SK-N-SH treated with all-trans-retinoic acid at 6 μM for 48 hours (cell line): ENCODE measurements at regions not wholly inside any gene's neighbourhood (a gene's known extent, or its start where the extent isn't known, plus 50 kb on each side); places are given as distances from the start of the nearest gene placed in this dataset.

ENCODE experiments used
- ATAC-seq: fragments of 200-7000 bp; cut with Tn5 transposase; 3 replicates; pipeline ENCODE4 v1.9.1; 2020; ENCODE audit warnings: mild to moderate bottlenecking, moderate library complexity
- ARNTL ChIP-seq: fragments of 450-650 bp; formaldehyde crosslinking; IDR thresholded peaks from 2 replicates; pipeline ENCODE4 v1.5.0; 2020; ENCODE audit warnings: low read depth, mild to moderate bottlenecking, moderate library complexity, borderline replicate concordance
- BACH2 ChIP-seq: fragments of 250-450 bp; sonication (Bioruptor Pico); IDR thresholded peaks from 2 replicates; pipeline ENCODE4 v1.9.0; 2021; ENCODE audit warnings: mild to moderate bottlenecking, borderline replicate concordance
- CREB5 ChIP-seq: fragments of 250-450 bp; sonication (Bioruptor Pico); IDR thresholded peaks from 2 replicates; pipeline ENCODE4 v1.5.1; 2020; ENCODE audit warnings: low read depth, mild to moderate bottlenecking, moderate library complexity
- CSDC2 ChIP-seq: fragments of 250-450 bp; sonication (Bioruptor Pico); IDR thresholded peaks from 2 replicates; pipeline ENCODE4 v1.5.0; 2020; ENCODE audit warnings: mild to moderate bottlenecking, moderate library complexity
- ESRRG ChIP-seq: fragments of 250-450 bp; sonication (Bioruptor Pico); IDR thresholded peaks from 2 replicates; pipeline ENCODE4 v1.6.1; 2021; ENCODE audit warnings: mild to moderate bottlenecking
- GLIS3 ChIP-seq: fragments of 250-450 bp; sonication (Bioruptor Pico); IDR thresholded peaks from 2 replicates; pipeline ENCODE4 v1.5.0; 2020; ENCODE audit warnings: mild to moderate bottlenecking, moderate library complexity
- ISL1 ChIP-seq: fragments of 250-450 bp; sonication (Bioruptor Pico); IDR thresholded peaks from 2 replicates; pipeline ENCODE4 v2.1.2; 2022; ENCODE audit warnings: mild to moderate bottlenecking, moderate library complexity
- POU6F1 ChIP-seq: fragments of 250-450 bp; sonication (Bioruptor Pico); IDR thresholded peaks from 2 replicates; pipeline ENCODE4 v1.8.0; 2021; ENCODE audit warnings: low read depth, mild to moderate bottlenecking, moderate library complexity, borderline replicate concordance
- PPARA ChIP-seq: fragments of 250-450 bp; sonication (Bioruptor Pico); IDR thresholded peaks from 2 replicates; pipeline ENCODE4 v1.5.0; 2020; ENCODE audit warnings: mild to moderate bottlenecking, borderline replicate concordance
- RARB ChIP-seq: fragments of 250-450 bp; sonication (Bioruptor Pico); IDR thresholded peaks from 2 replicates; pipeline ENCODE4 v1.8.0; 2021; ENCODE audit warnings: mild to moderate bottlenecking, moderate library complexity
- SNAI2 ChIP-seq: fragments of 250-450 bp; sonication (Bioruptor Pico); IDR thresholded peaks from 2 replicates; pipeline ENCODE4 v1.5.0; 2020; ENCODE audit warnings: mild to moderate bottlenecking, moderate library complexity
- TCF4 ChIP-seq: fragments of 250-450 bp; sonication (Bioruptor Pico); IDR thresholded peaks from 2 replicates; pipeline ENCODE4 v1.8.0; 2021; ENCODE audit warnings: mild to moderate bottlenecking, moderate library complexity, borderline replicate concordance
- TOX ChIP-seq: fragments of 250-450 bp; sonication (Bioruptor Pico); IDR thresholded peaks from 2 replicates; pipeline ENCODE4 v1.8.0; 2021; ENCODE audit warnings: mild to moderate bottlenecking, moderate library complexity, borderline replicate concordance
- ZC3H10 ChIP-seq: fragments of 250-450 bp; sonication (Bioruptor Pico); IDR thresholded peaks from 2 replicates; pipeline ENCODE4 v1.5.1; 2021; ENCODE audit warnings: mild to moderate bottlenecking, moderate library complexity
- ZFP3 ChIP-seq: fragments of 250-450 bp; sonication (Bioruptor Pico); IDR thresholded peaks from 2 replicates; pipeline ENCODE4 v1.5.0; 2020; ENCODE audit warnings: mild to moderate bottlenecking, moderate library complexity
- ZNF565 ChIP-seq: fragments of 450-650 bp; formaldehyde crosslinking; conservative IDR thresholded peaks from 2 replicates; pipeline ENCODE4 v1.5.0; 2020; ENCODE audit warnings: low read depth, mild to moderate bottlenecking, moderate library complexity
- ZNF70 ChIP-seq: fragments of 450-650 bp; formaldehyde crosslinking; IDR thresholded peaks from 2 replicates; pipeline ENCODE4 v1.5.0; 2020; ENCODE audit warnings: mild to moderate bottlenecking, moderate library complexity
- ZNF8 ChIP-seq: fragments of 450-650 bp; formaldehyde crosslinking; IDR thresholded peaks from 2 replicates; pipeline ENCODE4 v1.5.0; 2020; ENCODE audit warnings: mild to moderate bottlenecking, moderate library complexity
- TF ChIP-seq, protein P1 (sequence below): fragments of 250-450 bp; sonication (Bioruptor Pico); IDR thresholded peaks from 2 replicates; pipeline ENCODE4 v1.8.0; 2020; ENCODE audit warnings: mild to moderate bottlenecking, moderate library complexity, borderline replicate concordance
- TF ChIP-seq, protein P2 (sequence below): fragments of 250-450 bp; sonication (Bioruptor Pico); IDR thresholded peaks from 2 replicates; pipeline ENCODE4 v1.5.1; 2021; ENCODE audit warnings: mild to moderate bottlenecking, moderate library complexity

DNA sequence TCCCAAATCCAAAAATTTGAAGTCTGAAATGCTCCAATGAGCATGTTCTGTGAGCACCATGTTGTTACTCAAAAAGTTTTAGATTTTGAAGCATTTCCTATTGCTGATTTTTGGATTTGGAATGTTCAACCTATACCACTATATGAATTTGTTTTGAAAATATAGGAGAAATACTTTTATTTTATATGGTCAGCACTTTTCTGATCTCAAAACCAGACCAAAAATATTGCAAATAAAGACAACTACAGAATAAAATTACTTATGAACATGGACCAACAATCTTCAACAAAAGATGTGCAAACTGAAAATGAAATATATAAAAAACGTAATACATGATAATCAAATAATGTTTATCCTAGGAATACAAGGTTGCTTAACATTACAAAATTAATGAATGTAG lies 73.7 kb upstream of the APOBEC4 start:
- no peak for ATAC-seq
- TF ChIP-seq POU6F1 (CRISPR knock-in tag) (no peak), ZC3H10 (no peak), ZNF8 (CRISPR knock-in tag) (no peak), CSDC2 (CRISPR knock-in tag) (no peak)
- TF ChIP-seq, all 23 proteins: peak for 0

- no peak for ATAC-seq
- no peak for TF ChIP-seq TOX (CRISPR knock-in tag)
- no peak for TF ChIP-seq CSDC2 (CRISPR knock-in tag)
- TF ChIP-seq PPARA (CRISPR knock-in tag) = no peak
- no peak for TF ChIP-seq ZNF70 (CRISPR knock-in tag)
- no peak for TF ChIP-seq RARB
- TF ChIP-seq ISL1 (CRISPR knock-in tag) = no peak
- TF ChIP-seq, protein P1, sequence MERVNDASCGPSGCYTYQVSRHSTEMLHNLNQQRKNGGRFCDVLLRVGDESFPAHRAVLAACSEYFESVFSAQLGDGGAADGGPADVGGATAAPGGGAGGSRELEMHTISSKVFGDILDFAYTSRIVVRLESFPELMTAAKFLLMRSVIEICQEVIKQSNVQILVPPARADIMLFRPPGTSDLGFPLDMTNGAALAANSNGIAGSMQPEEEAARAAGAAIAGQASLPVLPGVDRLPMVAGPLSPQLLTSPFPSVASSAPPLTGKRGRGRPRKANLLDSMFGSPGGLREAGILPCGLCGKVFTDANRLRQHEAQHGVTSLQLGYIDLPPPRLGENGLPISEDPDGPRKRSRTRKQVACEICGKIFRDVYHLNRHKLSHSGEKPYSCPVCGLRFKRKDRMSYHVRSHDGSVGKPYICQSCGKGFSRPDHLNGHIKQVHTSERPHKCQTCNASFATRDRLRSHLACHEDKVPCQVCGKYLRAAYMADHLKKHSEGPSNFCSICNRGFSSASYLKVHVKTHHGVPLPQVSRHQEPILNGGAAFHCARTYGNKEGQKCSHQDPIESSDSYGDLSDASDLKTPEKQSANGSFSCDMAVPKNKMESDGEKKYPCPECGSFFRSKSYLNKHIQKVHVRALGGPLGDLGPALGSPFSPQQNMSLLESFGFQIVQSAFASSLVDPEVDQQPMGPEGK = no peak
- TF ChIP-seq ESRRG = no peak
- TF ChIP-seq ZFP3 = no peak
- no peak for TF ChIP-seq ZC3H10
- no peak for TF ChIP-seq POU6F1 (CRISPR knock-in tag)
- TF ChIP-seq, protein P2, sequence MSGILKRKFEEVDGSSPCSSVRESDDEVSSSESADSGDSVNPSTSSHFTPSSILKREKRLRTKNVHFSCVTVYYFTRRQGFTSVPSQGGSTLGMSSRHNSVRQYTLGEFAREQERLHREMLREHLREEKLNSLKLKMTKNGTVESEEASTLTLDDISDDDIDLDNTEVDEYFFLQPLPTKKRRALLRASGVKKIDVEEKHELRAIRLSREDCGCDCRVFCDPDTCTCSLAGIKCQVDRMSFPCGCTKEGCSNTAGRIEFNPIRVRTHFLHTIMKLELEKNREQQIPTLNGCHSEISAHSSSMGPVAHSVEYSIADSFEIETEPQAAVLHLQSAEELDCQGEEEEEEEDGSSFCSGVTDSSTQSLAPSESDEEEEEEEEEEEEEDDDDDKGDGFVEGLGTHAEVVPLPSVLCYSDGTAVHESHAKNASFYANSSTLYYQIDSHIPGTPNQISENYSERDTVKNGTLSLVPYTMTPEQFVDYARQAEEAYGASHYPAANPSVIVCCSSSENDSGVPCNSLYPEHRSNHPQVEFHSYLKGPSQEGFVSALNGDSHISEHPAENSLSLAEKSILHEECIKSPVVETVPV (CRISPR knock-in tag) = no peak
- no peak for TF ChIP-seq ZNF8 (CRISPR knock-in tag)
- no peak for TF ChIP-seq ARNTL
- TF ChIP-seq ZNF565 (CRISPR knock-in tag) = no peak
- TF ChIP-seq GLIS3 (CRISPR knock-in tag) = no peak
- no peak for TF ChIP-seq SNAI2 (CRISPR knock-in tag)
- no peak for TF ChIP-seq TCF4
- TF ChIP-seq BACH2 = no peak
- TF ChIP-seq CREB5 (CRISPR knock-in tag) = no peak
- TF ChIP-seq, all 23 proteins: peak for 0
These were observed 71.4 kb upstream of the APOBEC4 start for GRCh38 chr1:183724350-183725042.

- TF ChIP-seq ZNF8 (CRISPR knock-in tag) (no peak), TCF4 (no peak), ISL1 (CRISPR knock-in tag) (no peak), ARNTL (no peak), ZC3H10 (no peak), TOX (CRISPR knock-in tag) (no peak), SNAI2 (CRISPR knock-in tag) (no peak), CREB5 (CRISPR knock-in tag) (no peak), ZFP3 (no peak)
- TF ChIP-seq, protein P1 = no peak
- TF ChIP-seq, protein P2 (CRISPR knock-in tag) = no peak
- no peak for ATAC-seq
These were observed 70.5 kb upstream of the APOBEC4 start for GRCh38 chr1:183723571-183723970.
